GM12878 (cell line): ENCODE measurements at regions not wholly inside any gene's neighbourhood (a gene's known extent, or its start where the extent isn't known, plus 50 kb on each side); places are given as distances from the start of the nearest gene placed in this dataset.

Experiments used
- ATAC-seq: fragments of 200-7000 bp; cut with Tn5 transposase; 3 replicates; pipeline ENCODE4 v1.9.1; 2020; ENCODE audit warnings: mild to moderate bottlenecking, moderate library complexity
- BruUV-seq: library from RNA; stranded (reverse); fragments of 400-500 nt; replicated peaks from 2 replicates; lab custom pipeline; 2021; lab: Mats Ljungman, UMichigan
- CTCF ChIA-PET: fragments of 300-600 bp; sonication (Branson Sonifier 250); formaldehyde crosslinking; extraction: SDS; loops from one replicate; lab custom pipeline; 2021; ENCODE audit warnings: inconsistent platforms; lab: Yijun Ruan, JAX
- POLR2A ChIA-PET: fragments of 350-600 bp; formaldehyde crosslinking; extraction: SDS; loops from one replicate; lab custom pipeline; 2021; ENCODE audit warnings: inconsistent platforms; lab: Charles Lee
- RAD21 ChIA-PET: fragments of 300-600 bp; sonication (Branson Sonifier 250); formaldehyde crosslinking; loops from one replicate; lab custom pipeline; 2023; ENCODE audit warnings: antibody characterized with exemption; ENCODE audit not compliant: unreplicated experiment; lab: Charles Lee
- SMC1A ChIA-PET: fragments of 300-600 bp; sonication (Branson Sonifier 250); formaldehyde crosslinking; loops from one replicate; lab custom pipeline; 2023; ENCODE audit not compliant: unreplicated experiment, uncharacterized antibody; lab: Charles Lee
- DNase-seq: peaks from one replicate; pipeline ENCODE4 v3.0.0-alpha.2; 2011; ENCODE audit warnings: low read depth, low spot score
- FAIRE-seq: peaks from 3 replicates; lab custom pipeline; 2011; peaks lifted over from hg19 to GRCh38; lab: Jason Lieb, UNC
- H2AFZ ChIP-seq: 2 replicates; pipeline ENCODE4 v1.6.0; 2011; ENCODE audit warnings: low read depth, low read length, control low read depth; ENCODE audit not compliant: control insufficient read depth
- H3K27ac ChIP-seq: 2 replicates; pipeline ENCODE4 v1.5.1; 2011; ENCODE audit warnings: control low read depth; ENCODE audit not compliant: control insufficient read depth, insufficient read depth
- H3K27me3 ChIP-seq, 2 experiments: replicated peaks in 1 of 2; 2 replicates each; pipeline versions ENCODE4 v1.6.0 to v1.6.1; 2011; ENCODE audit warnings: low read length in 1 of 2; ENCODE audit not compliant: control insufficient read depth in 2 of 2, insufficient read depth in 2 of 2
- H3K36me3 ChIP-seq, 2 experiments: 2 replicates each; pipeline ENCODE4 v1.5.1; 2011; ENCODE audit warnings: low read length in 1 of 2; ENCODE audit not compliant: control insufficient read depth in 2 of 2, insufficient read depth in 2 of 2
- H3K4me1 ChIP-seq: 2 replicates; pipeline ENCODE4 v1.6.1; 2011; ENCODE audit warnings: mild to moderate bottlenecking, low read length, moderate library complexity, mixed read lengths; ENCODE audit not compliant: control insufficient read depth, insufficient read depth
- H3K4me2 ChIP-seq: 2 replicates; pipeline ENCODE4 v1.6.0; 2011; ENCODE audit warnings: control low read depth; ENCODE audit not compliant: control insufficient read depth, insufficient read depth
- H3K4me3 ChIP-seq: fragments of 200-600 bp; sonication (generic); 2 replicates; pipeline ENCODE4 v1.5.1; 2016
- H3K79me2 ChIP-seq: 2 replicates; pipeline ENCODE4 v1.6.0; 2011; ENCODE audit warnings: low read length; ENCODE audit not compliant: control insufficient read depth, insufficient read depth
- H3K9ac ChIP-seq: 2 replicates; pipeline ENCODE4 v1.8.0; 2011; ENCODE audit warnings: low read length, control low read depth, mixed read lengths; ENCODE audit not compliant: control insufficient read depth, insufficient read depth
- H3K9me3 ChIP-seq: replicated peaks from 3 replicates; pipeline ENCODE4 v1.5.1; 2011; ENCODE audit warnings: mild to moderate bottlenecking, low read length; ENCODE audit not compliant: control insufficient read depth, insufficient read depth
- H4K20me1 ChIP-seq: 2 replicates; pipeline ENCODE4 v1.6.0; 2011; ENCODE audit not compliant: control insufficient read depth, insufficient read depth
- CHD1 ChIP-seq: IDR thresholded peaks from 2 replicates; pipeline ENCODE4 v1.6.1; 2012; ENCODE audit warnings: low read depth, low read length, improper control_type of control experiment
- HDGF ChIP-seq: fragments of 450-650 bp; IDR thresholded peaks from 2 replicates; pipeline ENCODE4 v1.6.1; 2016; ENCODE audit warnings: antibody characterized with exemption
- WGBS: methylation state at CpG from one replicate; pipeline ENCODE4 v1.1.6; 2016; ENCODE audit warnings: low lambda C conversion rate; ENCODE audit not compliant: insufficient replicate concordance, insufficient coverage; ENCODE audit errors: missing lambda C conversion rate; 5-methylcytosine and 5-hydroxymethylcytosine counted together
- in situ Hi-C: fragments of 300-500 bp; cut with MboI; formaldehyde crosslinking; loops from 9 replicates; pipeline ENCODE4 v1.14.3; 2018; ENCODE audit warnings: mixed read lengths
- intact Hi-C: fragments of 100-400 bp; cut with micrococcal nuclease; formaldehyde crosslinking; loops from one replicate; pipeline ENCODE4 v1.14.2; 2022; ENCODE audit not compliant: unreplicated experiment
- TF ChIP-seq, protein P1 (sequence below): fragments of 450-650 bp; IDR thresholded peaks from 2 replicates; pipeline ENCODE4 v1.6.1; 2016; ENCODE audit warnings: mild to moderate bottlenecking
- TF ChIP-seq, protein P2 (sequence below): fragments of 450-650 bp; IDR thresholded peaks from 2 replicates; pipeline ENCODE4 v1.6.1; 2017; ENCODE audit warnings: mild to moderate bottlenecking, moderate library complexity

DNA sequence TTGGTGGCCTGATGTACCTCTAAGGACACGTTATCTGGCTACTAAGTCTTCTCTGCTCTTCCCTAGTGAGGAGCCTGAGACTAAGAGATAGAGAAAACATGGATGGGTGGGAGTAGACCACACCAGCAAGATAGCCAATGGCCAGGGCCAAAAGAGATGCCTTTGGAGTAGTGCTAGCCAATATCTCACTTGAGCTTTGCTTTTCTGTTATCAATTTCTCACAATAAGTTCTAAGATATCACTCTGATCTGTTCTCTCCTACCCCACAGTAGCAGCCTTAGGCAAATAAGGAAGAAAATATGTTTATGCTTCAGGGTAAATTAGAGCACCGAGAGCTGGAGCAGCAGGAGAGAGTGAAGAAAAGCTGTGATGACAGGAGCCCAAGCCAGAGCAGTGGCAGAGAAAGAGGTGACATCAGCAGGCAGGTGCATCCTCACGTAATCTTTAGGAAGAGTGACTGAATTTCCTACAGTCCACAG lies 343.9 kb upstream of the NOCT start:
- ChIA-PET RAD21 (interaction anchor here (1.1 kb wide), 1 partner anchor 61 kb away, joined by 4 read pairs; no protein-coding TSS in a partner anchor), SMC1A (interaction anchor here (1.0 to 2.4 kb wide), 4 partner anchors 9 to 636 kb away, joined by 3 to 11 read pairs (median 4); no protein-coding TSS in a partner anchor), POLR2A (interaction anchor here (0.9 kb wide), 1 partner anchor 429 kb away, joined by 3 read pairs; the partner anchor contains the start of gene SLC7A11), CTCF (interaction anchor here (1.5 kb wide), 1 partner anchor 9 kb away, joined by 8 read pairs; no protein-coding TSS in a partner anchor)
- no peak overlapping the region for H3K9ac ChIP-seq
- DNase-seq (no peak), ATAC-seq (no peak), FAIRE-seq (no peak)
- TF ChIP-seq, protein P1, sequence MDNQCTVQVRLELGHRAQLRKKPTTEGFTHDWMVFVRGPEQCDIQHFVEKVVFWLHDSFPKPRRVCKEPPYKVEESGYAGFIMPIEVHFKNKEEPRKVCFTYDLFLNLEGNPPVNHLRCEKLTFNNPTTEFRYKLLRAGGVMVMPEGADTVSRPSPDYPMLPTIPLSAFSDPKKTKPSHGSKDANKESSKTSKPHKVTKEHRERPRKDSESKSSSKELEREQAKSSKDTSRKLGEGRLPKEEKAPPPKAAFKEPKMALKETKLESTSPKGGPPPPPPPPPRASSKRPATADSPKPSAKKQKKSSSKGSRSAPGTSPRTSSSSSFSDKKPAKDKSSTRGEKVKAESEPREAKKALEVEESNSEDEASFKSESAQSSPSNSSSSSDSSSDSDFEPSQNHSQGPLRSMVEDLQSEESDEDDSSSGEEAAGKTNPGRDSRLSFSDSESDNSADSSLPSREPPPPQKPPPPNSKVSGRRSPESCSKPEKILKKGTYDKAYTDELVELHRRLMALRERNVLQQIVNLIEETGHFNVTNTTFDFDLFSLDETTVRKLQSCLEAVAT = no peak
- no peak for TF ChIP-seq HDGF
- TF ChIP-seq, protein P2, sequence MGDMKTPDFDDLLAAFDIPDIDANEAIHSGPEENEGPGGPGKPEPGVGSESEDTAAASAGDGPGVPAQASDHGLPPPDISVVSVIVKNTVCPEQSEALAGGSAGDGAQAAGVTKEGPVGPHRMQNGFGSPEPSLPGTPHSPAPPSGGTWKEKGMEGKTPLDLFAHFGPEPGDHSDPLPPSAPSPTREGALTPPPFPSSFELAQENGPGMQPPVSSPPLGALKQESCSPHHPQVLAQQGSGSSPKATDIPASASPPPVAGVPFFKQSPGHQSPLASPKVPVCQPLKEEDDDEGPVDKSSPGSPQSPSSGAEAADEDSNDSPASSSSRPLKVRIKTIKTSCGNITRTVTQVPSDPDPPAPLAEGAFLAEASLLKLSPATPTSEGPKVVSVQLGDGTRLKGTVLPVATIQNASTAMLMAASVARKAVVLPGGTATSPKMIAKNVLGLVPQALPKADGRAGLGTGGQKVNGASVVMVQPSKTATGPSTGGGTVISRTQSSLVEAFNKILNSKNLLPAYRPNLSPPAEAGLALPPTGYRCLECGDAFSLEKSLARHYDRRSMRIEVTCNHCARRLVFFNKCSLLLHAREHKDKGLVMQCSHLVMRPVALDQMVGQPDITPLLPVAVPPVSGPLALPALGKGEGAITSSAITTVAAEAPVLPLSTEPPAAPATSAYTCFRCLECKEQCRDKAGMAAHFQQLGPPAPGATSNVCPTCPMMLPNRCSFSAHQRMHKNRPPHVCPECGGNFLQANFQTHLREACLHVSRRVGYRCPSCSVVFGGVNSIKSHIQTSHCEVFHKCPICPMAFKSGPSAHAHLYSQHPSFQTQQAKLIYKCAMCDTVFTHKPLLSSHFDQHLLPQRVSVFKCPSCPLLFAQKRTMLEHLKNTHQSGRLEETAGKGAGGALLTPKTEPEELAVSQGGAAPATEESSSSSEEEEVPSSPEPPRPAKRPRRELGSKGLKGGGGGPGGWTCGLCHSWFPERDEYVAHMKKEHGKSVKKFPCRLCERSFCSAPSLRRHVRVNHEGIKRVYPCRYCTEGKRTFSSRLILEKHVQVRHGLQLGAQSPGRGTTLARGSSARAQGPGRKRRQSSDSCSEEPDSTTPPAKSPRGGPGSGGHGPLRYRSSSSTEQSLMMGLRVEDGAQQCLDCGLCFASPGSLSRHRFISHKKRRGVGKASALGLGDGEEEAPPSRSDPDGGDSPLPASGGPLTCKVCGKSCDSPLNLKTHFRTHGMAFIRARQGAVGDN = no peak
- no peak for TF ChIP-seq CHD1
- no peak overlapping the region for H2AFZ ChIP-seq
- no peaks in the 10 kb centered on the region for H3K79me2 ChIP-seq
- no peak overlapping the region for H3K4me3 ChIP-seq
- BruUV-seq = no TSS peak
- H3K36me3 ChIP-seq = no peaks in the 10 kb centered on the region
- no peaks in the 10 kb centered on the region; the same call in 1 of the 2 replicates for H4K20me1 ChIP-seq
- no peaks in the 10 kb centered on the region for H3K9me3 ChIP-seq
- H3K4me2 ChIP-seq = no peak overlapping the region
- in situ Hi-C loops = no loop called here
- 32% methylated on average over 3 of the region's 3 CpGs for WGBS
- no peaks in the 10 kb centered on the region; the same call in 1 of the 2 replicates for H3K4me1 ChIP-seq
- H3K27ac ChIP-seq = no peak overlapping the region
- intact Hi-C loops = loop anchor here (10.0 kb wide), 1 partner anchor 427 kb away; the partner anchor contains the start of gene SLC7A11
- peaks cover 0 to 2% of the 10 kb centered on the region in 2 experiments; a peak in 1 of 4 replicates for H3K27me3 ChIP-seq
